Sigmoid colon (tissue), 6 donors: ENCODE measurements at regions not wholly inside any gene's neighbourhood (a gene's known extent, or its start where the extent isn't known, plus 50 kb on each side); places are given as distances from the start of the nearest gene placed in this dataset.
A peak's percentile ranks its signal among the peaks of the same experiment; 100 is the strongest.

Experiments used
- DNase-seq: peaks from one replicate; pipeline ENCODE4 v3.0.0-alpha.2; 2019
- H3K27ac ChIP-seq, 4 donors: fragments of 200-600 bp; sonication (generic); one replicate each; pipeline ENCODE4 v1.5.1; 2016 to 2019; ENCODE audit warnings: mild to moderate bottlenecking in 1 of 4
- H3K27me3 ChIP-seq, 3 donors: fragments of 200-600 bp; sonication (generic); one replicate each; pipeline ENCODE4 v1.5.1; 2019; ENCODE audit warnings: mild to moderate bottlenecking in 1 of 3
- H3K36me3 ChIP-seq, 4 donors: fragments of 200-600 bp; sonication (generic); one replicate each; pipeline ENCODE4 v1.5.1; 2016 to 2019
- H3K4me1 ChIP-seq, 4 donors: fragments of 200-600 bp; sonication (generic); one replicate each; pipeline ENCODE4 v1.5.1; 2017 to 2019
- H3K4me3 ChIP-seq, 4 donors: fragments of 200-600 bp; sonication (generic); one replicate each; pipeline ENCODE4 v1.5.1; 2017 to 2019; ENCODE audit warnings: mild to moderate bottlenecking in 2 of 4, moderate library complexity in 1 of 4
- H3K9me3 ChIP-seq, 4 donors: fragments of 200-600 bp in 3 of 4; sonication (generic) in 3 of 4; one replicate each; pipeline versions ENCODE4 v1.5.1 to v1.6.1; 2013 to 2019
- CTCF ChIP-seq, 4 experiments: fragments of 450-650 bp in 3 of 4; fragments of 200-600 bp in 1 of 4; IDR thresholded peaks; one replicate each; pipeline ENCODE4 v1.5.1; 2016 to 2019; ENCODE audit warnings: antibody characterized with exemption in 4 of 4, mild to moderate bottlenecking in 3 of 4, moderate library complexity in 2 of 4
- EP300 ChIP-seq, 4 donors: sonication (generic); formaldehyde crosslinking; IDR thresholded peaks; one replicate each; pipeline ENCODE4 v1.6.1; 2017; ENCODE audit warnings: antibody characterized with exemption in 4 of 4
- POLR2A ChIP-seq, 2 donors: fragments of 450-650 bp; IDR thresholded peaks; one replicate each; pipeline ENCODE4 v1.6.1; 2016; ENCODE audit warnings: antibody characterized with exemption in 2 of 2, mild to moderate bottlenecking in 2 of 2, moderate library complexity in 2 of 2
- POLR2AphosphoS5 ChIP-seq, 4 donors: sonication (generic); formaldehyde crosslinking; IDR thresholded peaks; one replicate each; pipeline ENCODE4 v1.6.1; 2017; ENCODE audit warnings: antibody characterized with exemption in 4 of 4
- WGBS, 2 donors: extraction: QIAGEN DNeasy Blood & Tissue Kit; methylation state at CpG; one replicate each; pipeline ENCODE4 v1.1.7; 2013; 5-methylcytosine and 5-hydroxymethylcytosine counted together
- intact Hi-C: fragments of 100-400 bp; cut with DNase I; formaldehyde crosslinking; loops from one replicate; pipeline ENCODE4 v1.15.1; 2023
- donor health status: healthy with polysubstance abuse.
- donor health status: healthy.

DNA sequence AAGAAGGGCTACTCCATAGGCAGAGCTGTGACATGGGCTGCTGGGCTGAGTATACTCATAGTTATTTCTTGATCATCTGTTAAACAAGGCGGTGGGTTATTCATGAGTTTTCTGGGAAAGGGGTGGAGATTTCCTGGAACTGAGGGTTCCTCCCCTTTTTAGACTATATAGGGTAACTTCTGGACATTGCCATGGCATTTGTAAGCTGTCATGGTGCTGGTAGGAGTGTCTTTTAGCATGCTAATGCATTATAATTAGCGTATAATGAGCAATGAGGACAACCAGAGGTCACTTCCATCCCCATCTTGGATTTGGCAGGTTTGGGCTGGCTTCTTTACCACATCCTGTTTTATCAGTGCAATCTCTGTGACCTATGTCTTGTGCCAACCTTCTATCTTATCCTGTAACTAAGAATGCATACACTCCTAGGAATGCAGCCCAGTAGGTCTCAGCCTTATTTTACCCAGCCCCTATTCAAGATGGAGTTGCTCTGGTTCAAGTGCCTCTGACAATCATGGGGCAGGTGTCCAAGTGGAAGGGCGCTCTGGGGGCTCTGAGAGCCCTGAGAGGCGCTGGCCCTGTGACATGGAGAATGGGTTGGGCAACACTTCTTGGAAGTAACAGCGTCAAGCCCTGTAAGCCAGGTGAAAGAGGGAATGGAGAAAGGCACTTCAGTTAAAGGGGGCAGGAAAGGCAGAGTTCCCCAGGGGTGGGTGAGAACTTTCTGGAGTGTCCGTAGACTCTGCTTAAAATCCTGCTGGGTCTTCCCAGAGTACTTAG is 354.2 kb upstream of the SULF2 start:
- Histone ChIP-seq H3K27ac (no peak overlapping the region), H3K9me3 (no peaks in the 10 kb centered on the region), H3K36me3 (no peaks in the 10 kb centered on the region), H3K4me1 (peaks cover 0 to 16% (median 2%) of the 10 kb centered on the region in 4 donors), H3K4me3 (no peak overlapping the region), H3K27me3 (no peaks in the 10 kb centered on the region)
- DNase-seq: no peak
- TF ChIP-seq CTCF (IDR thresholded peaks at IDR 0.05) (no peak), EP300 (IDR thresholded peaks at IDR 0.05) (no peak)
- 82 to 89% methylated on average over 6 of the region's 6 CpGs for WGBS, 2 donors
- intact Hi-C loops: no loop called here

- no peaks in the 10 kb centered on the region for H3K36me3 ChIP-seq
- TF ChIP-seq POLR2A (IDR thresholded peaks at IDR 0.05) (no peak), POLR2AphosphoS5 (IDR thresholded peaks at IDR 0.05) (no peak), EP300 (IDR thresholded peaks at IDR 0.05) (no peak), CTCF (IDR thresholded peaks at IDR 0.05) (no peak)
- H3K4me3 ChIP-seq: no peak overlapping the region
- H3K4me1 ChIP-seq: peaks cover 0 to 36% (median 25%) of the 10 kb centered on the region in 4 donors
- H3K27me3 ChIP-seq: no peaks in the 10 kb centered on the region
- H3K27ac ChIP-seq: no peak overlapping the region
- intact Hi-C loops: no loop called here
- no peaks in the 10 kb centered on the region for H3K9me3 ChIP-seq
- no peak for DNase-seq
These were observed 347.6 kb upstream of the SULF2 start for GRCh38 chr20:48132834-48133233.

DNA sequence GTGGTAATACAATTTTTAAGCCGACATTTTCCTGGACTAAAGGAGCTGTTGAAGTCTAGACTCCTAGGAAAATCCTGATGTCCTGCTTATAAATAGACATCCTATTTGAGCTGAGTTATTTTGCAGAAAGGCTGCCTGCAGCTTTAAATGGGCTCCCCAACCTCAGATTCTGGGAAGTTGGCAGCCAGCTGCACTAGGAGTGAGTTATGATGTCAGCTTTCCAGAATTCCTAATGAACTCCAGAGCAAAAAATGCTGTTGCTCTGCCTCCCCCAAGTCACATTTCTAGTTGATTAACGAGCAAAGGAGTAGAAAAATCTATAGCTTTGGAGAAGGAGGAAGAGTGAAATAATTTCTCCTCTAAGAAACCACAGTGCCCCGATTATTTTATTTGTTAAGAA is 346.3 kb upstream of the SULF2 start:
- Histone ChIP-seq H3K4me3 (no peak overlapping the region), H3K36me3 (no peaks in the 10 kb centered on the region), H3K9me3 (no peaks in the 10 kb centered on the region), H3K27ac (peak overlapping the region in 2 of 4 donors; percentile 44 to 56), H3K4me1 (peaks cover 0 to 38% (median 25%) of the 10 kb centered on the region in 4 donors), H3K27me3 (no peaks in the 10 kb centered on the region)
- TF ChIP-seq CTCF (IDR thresholded peaks at IDR 0.05) (no peak), POLR2A (IDR thresholded peaks at IDR 0.05) (no peak), POLR2AphosphoS5 (IDR thresholded peaks at IDR 0.05) (peak in 3 of 4 donors; percentile 27 to 42 (median 40)), EP300 (IDR thresholded peaks at IDR 0.05) (no peak)
- peak; percentile 14 for DNase-seq
- 58 to 71% methylated on average over 3 of the region's 3 CpGs for WGBS, 2 donors
- intact Hi-C loops: no loop called here

DNA sequence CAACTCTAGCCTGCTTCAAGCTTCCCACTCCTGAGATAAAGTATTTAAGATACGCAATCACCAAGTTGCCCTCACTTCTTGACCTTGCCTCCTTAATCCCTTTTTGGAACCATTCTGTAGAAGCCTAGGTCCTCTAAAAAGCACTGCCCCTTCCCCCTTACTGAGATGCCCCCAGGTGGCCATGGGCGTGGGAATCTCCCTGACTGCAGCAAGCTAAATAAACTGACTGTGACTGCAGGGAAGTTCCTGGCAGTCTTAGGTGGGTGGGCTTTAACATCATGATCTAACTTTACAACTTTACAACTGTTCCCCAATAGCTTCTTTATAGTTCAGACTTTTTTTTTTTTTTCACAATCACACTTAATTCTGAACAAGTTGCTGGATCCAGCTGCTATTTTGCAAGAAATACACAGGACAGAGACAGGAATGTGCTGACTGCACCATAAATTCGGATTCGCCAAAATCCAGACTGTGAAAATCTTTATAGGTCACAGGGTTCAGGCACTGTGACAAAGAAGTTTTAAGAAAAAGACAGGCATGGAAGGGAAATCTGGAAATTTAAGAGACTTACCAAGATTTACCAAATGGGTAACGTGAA is 344.2 kb upstream of the SULF2 start:
- no peaks in the 10 kb centered on the region for H3K27me3 ChIP-seq
- intact Hi-C loops: no loop called here
- H3K36me3 ChIP-seq: no peaks in the 10 kb centered on the region
- no peaks in the 10 kb centered on the region for H3K9me3 ChIP-seq
- peak; percentile 1 for DNase-seq
- H3K4me1 ChIP-seq: peaks cover 0 to 38% (median 25%) of the 10 kb centered on the region in 4 donors
- H3K4me3 ChIP-seq: no peak overlapping the region
- TF ChIP-seq POLR2AphosphoS5 (IDR thresholded peaks at IDR 0.05): peak in 2 of 4 donors; percentile 8 to 35
- TF ChIP-seq POLR2A (IDR thresholded peaks at IDR 0.05): no peak
- H3K27ac ChIP-seq: peak overlapping the region in 1 of 4 donors; percentile 16
- WGBS, 2 donors: 70 to 72% methylated on average over 5 of the region's 5 CpGs

DNA sequence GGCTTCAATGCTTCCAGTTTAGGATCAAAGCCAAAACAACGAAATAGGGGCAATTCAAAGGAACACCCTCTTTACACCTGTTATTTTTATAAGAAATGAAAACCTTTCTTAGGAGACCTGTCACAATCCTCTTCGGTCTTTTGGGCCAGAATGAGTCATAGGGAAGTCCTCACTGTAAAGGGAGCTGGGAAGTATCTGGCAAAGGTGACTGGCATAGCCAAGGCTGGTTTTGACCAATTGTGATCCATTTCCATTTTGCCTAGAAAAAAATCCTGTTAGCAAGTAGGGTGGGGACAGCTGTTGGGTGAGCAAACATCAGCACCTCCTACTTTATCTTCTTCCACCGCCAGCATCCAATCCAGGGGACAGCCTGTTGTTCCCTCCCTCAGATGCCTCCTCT is 343.2 kb upstream of the SULF2 start:
- H3K9me3 ChIP-seq: no peaks in the 10 kb centered on the region
- WGBS, 2 donors: 39 to 77% methylated on average over 3 of the region's 3 CpGs
- H3K4me3 ChIP-seq: no peak overlapping the region
- no peaks in the 10 kb centered on the region for H3K27me3 ChIP-seq
- TF ChIP-seq EP300 (IDR thresholded peaks at IDR 0.05): no peak
- no peak for TF ChIP-seq POLR2AphosphoS5 (IDR thresholded peaks at IDR 0.05)
- TF ChIP-seq CTCF (IDR thresholded peaks at IDR 0.05): no peak
- TF ChIP-seq POLR2A (IDR thresholded peaks at IDR 0.05): no peak
- intact Hi-C loops: no loop called here
- peaks cover 0 to 38% (median 25%) of the 10 kb centered on the region in 4 donors for H3K4me1 ChIP-seq
- H3K36me3 ChIP-seq: no peaks in the 10 kb centered on the region
- H3K27ac ChIP-seq: peak overlapping the region in 2 of 4 donors; percentile 53 to 61
- DNase-seq: peak; percentile 18
